CD4-positive, alpha-beta T cell treated with Interleukin-1 beta for 1 hour (primary cell): ENCODE measurements at regions not wholly inside any gene's neighbourhood (a gene's known extent, or its start where the extent isn't known, plus 50 kb on each side); places are given as distances from the start of the nearest gene placed in this dataset.
A peak's percentile ranks its signal among the peaks of the same experiment; 100 is the strongest.

Experiments used
- DNase-seq, 2 donors: peaks; one replicate each; pipeline ENCODE4 v3.0.0-alpha.2; 2020 to 2022

- DNase-seq: no peak
Observed at GRCh38 chr6:14900919-14901318, 344.9 kb upstream of the JARID2 start.

GRCh38 chr6:14903176-14904038 lies 342.5 kb upstream of the JARID2 start:
- DNase-seq: no peak

GRCh38 chr6:14905201-14905600 lies 340.7 kb upstream of the JARID2 start:
- no peak for DNase-seq

- DNase-seq: no peak
Observed at GRCh38 chr6:14906621-14907020, 339.2 kb upstream of the JARID2 start.

- peak; percentile 27 to 73 for DNase-seq
Observed at GRCh38 chr6:14910692-14911547, 334.9 kb upstream of the JARID2 start.

GRCh38 chr6:14912226-14912625 lies 333.6 kb upstream of the JARID2 start:
- DNase-seq: no peak

- DNase-seq: no peak
Observed at GRCh38 chr6:14912706-14913105, 333.2 kb upstream of the JARID2 start.

- no peak for DNase-seq
Observed at GRCh38 chr6:14913931-14914330, 331.9 kb upstream of the JARID2 start.

GRCh38 chr6:14915888-14916832 lies 329.7 kb upstream of the JARID2 start:
- DNase-seq: no peak

GRCh38 chr6:14917109-14917910 lies 328.6 kb upstream of the JARID2 start:
- no peak for DNase-seq

GRCh38 chr6:14918200-14918907 lies 327.5 kb upstream of the JARID2 start:
- DNase-seq: no peak

- DNase-seq: no peak
Observed at GRCh38 chr6:14919038-14919670, 326.7 kb upstream of the JARID2 start.

GRCh38 chr6:14920276-14920675 lies 325.6 kb upstream of the JARID2 start:
- DNase-seq: no peak

- DNase-seq: peak; percentile 17 to 77
Observed at GRCh38 chr6:14921170-14921569, 324.7 kb upstream of the JARID2 start.

GRCh38 chr6:14921878-14922671 lies 323.8 kb upstream of the JARID2 start:
- peak; percentile 24 to 66 for DNase-seq

GRCh38 chr6:14922706-14923460 lies 323.0 kb upstream of the JARID2 start:
- no peak for DNase-seq

GRCh38 chr6:14924126-14925024 lies 321.5 kb upstream of the JARID2 start:
- no peak for DNase-seq
